DND-41 (cell line): ENCODE measurements at regions not wholly inside any gene's neighbourhood (a gene's known extent, or its start where the extent isn't known, plus 50 kb on each side); places are given as distances from the start of the nearest gene placed in this dataset.

Experiments used
- ATAC-seq: fragments of 200-7000 bp; cut with Tn5 transposase; 3 replicates; pipeline ENCODE4 v1.9.1; 2021; ENCODE audit warnings: low read depth; ENCODE audit not compliant: insufficient read depth
- DNase-seq: peaks from one replicate; pipeline ENCODE4 v3.0.0-alpha.2; 2020
- H2AFZ ChIP-seq: 2 replicates; pipeline ENCODE4 v1.6.0; 2012; ENCODE audit warnings: low read depth, low read length
- H3K27ac ChIP-seq: 2 replicates; pipeline ENCODE4 v1.5.1; 2012; ENCODE audit warnings: low read length, inconsistent platforms
- H3K27me3 ChIP-seq: fragments of 200-600 bp; sonication (generic); 2 replicates; pipeline ENCODE4 v1.6.0; 2012; ENCODE audit warnings: low read length, mild to moderate bottlenecking, inconsistent platforms; ENCODE audit not compliant: insufficient read depth, poor library complexity
- H3K36me3 ChIP-seq: 2 replicates; pipeline ENCODE4 v1.5.1; 2012; ENCODE audit warnings: low read length, inconsistent platforms; ENCODE audit not compliant: insufficient read depth
- H3K4me1 ChIP-seq: 2 replicates; pipeline ENCODE4 v1.5.1; 2012; ENCODE audit warnings: mild to moderate bottlenecking, low read length; ENCODE audit not compliant: insufficient read depth
- H3K4me2 ChIP-seq: 2 replicates; pipeline ENCODE4 v1.6.0; 2012; ENCODE audit warnings: mild to moderate bottlenecking, moderate library complexity, low read length, inconsistent platforms; ENCODE audit not compliant: insufficient read depth
- H3K4me3 ChIP-seq, 2 experiments: fragments of 200-600 bp in 1 of 2; shearing (Covaris generic) in 1 of 2; 2 replicates each; pipeline ENCODE4 v1.5.1; 2012 to 2016; ENCODE audit warnings: inconsistent platforms in 2 of 2, low read length in 2 of 2, mild to moderate bottlenecking in 2 of 2, low read depth in 1 of 2, moderate library complexity in 1 of 2
- H3K79me2 ChIP-seq: 2 replicates; pipeline ENCODE4 v1.6.0; 2012; ENCODE audit warnings: low read length, inconsistent platforms; ENCODE audit not compliant: insufficient read depth
- H3K9ac ChIP-seq: 2 replicates; pipeline ENCODE4 v1.6.0; 2012; ENCODE audit warnings: low read depth, mild to moderate bottlenecking, inconsistent platforms, low read length, moderate library complexity
- H3K9me3 ChIP-seq: 2 replicates; pipeline ENCODE4 v1.5.1; 2012; ENCODE audit warnings: low read length, moderate library complexity, mild to moderate bottlenecking, inconsistent platforms; ENCODE audit not compliant: insufficient read depth, severe bottlenecking
- H4K20me1 ChIP-seq: 2 replicates; pipeline ENCODE4 v1.6.0; 2012; ENCODE audit warnings: low read length; ENCODE audit not compliant: insufficient read depth
- CTCF ChIP-seq: IDR thresholded peaks from 2 replicates; pipeline ENCODE4 v1.5.1; 2012; ENCODE audit warnings: borderline replicate concordance, low read length, moderate library complexity, mild to moderate bottlenecking; ENCODE audit not compliant: poor library complexity, severe bottlenecking; ENCODE audit errors: extremely low read depth
- EZH2 ChIP-seq: IDR thresholded peaks from 3 replicates; pipeline ENCODE4 v1.6.1; 2012; ENCODE audit warnings: borderline replicate concordance, low read depth, mild to moderate bottlenecking, moderate library complexity, low read length, inconsistent platforms; ENCODE audit not compliant: severe bottlenecking

- Histone ChIP-seq H2AFZ (no peak overlapping the region), H3K4me1 (no peaks in the 10 kb centered on the region), H3K4me2 (no peak overlapping the region), H3K36me3 (no peaks in the 10 kb centered on the region), H3K79me2 (no peaks in the 10 kb centered on the region), H3K27me3 (peaks cover 16% of the 10 kb centered on the region), H3K9ac (no peak overlapping the region), H3K4me3 (no peak overlapping the region), H3K27ac (no peak overlapping the region), H4K20me1 (no peaks in the 10 kb centered on the region), H3K9me3 (no peaks in the 10 kb centered on the region)
- TF ChIP-seq CTCF (no peak), EZH2 (no peak)
- no peak for ATAC-seq
- no peak for DNase-seq
Observed at GRCh38 chr20:40230486-40230885, 458.6 kb downstream of the MAFB start.

- ATAC-seq: no peak
- no peak overlapping the region for H3K4me2 ChIP-seq
Observed at GRCh38 chr20:40225596-40225995, 463.4 kb downstream of the MAFB start.

GRCh38 chr20:40223810-40224209 lies 465.2 kb downstream of the MAFB start:
- Histone ChIP-seq H3K27me3 (peaks cover 3% of the 10 kb centered on the region), H3K4me2 (no peak overlapping the region), H3K36me3 (no peaks in the 10 kb centered on the region), H2AFZ (no peak overlapping the region), H3K4me1 (no peaks in the 10 kb centered on the region), H3K4me3 (no peak overlapping the region), H3K79me2 (no peaks in the 10 kb centered on the region), H3K9me3 (no peaks in the 10 kb centered on the region), H3K9ac (no peak overlapping the region), H3K27ac (no peak overlapping the region), H4K20me1 (no peaks in the 10 kb centered on the region)
- DNase-seq (no peak), ATAC-seq (no peak)
- no peak for TF ChIP-seq EZH2
- TF ChIP-seq CTCF: no peak

More at GRCh38 chr20:40225596-40225995, 463.4 kb downstream of the MAFB start:
- Histone ChIP-seq H3K4me1 (no peaks in the 10 kb centered on the region), H3K36me3 (no peaks in the 10 kb centered on the region), H3K27me3 (peaks cover 4% of the 10 kb centered on the region), H2AFZ (no peak overlapping the region), H3K9me3 (no peaks in the 10 kb centered on the region), H3K27ac (no peak overlapping the region), H3K9ac (no peak overlapping the region), H4K20me1 (no peaks in the 10 kb centered on the region), H3K4me3 (no peak overlapping the region), H3K79me2 (no peaks in the 10 kb centered on the region)
- no peak for DNase-seq
- no peak for TF ChIP-seq EZH2
- no peak for TF ChIP-seq CTCF

- DNase-seq (no peak), ATAC-seq (no peak)
- TF ChIP-seq CTCF (no peak), EZH2 (no peak)
- no peaks in the 10 kb centered on the region for H3K9me3 ChIP-seq
- H3K36me3 ChIP-seq: no peaks in the 10 kb centered on the region
- no peak overlapping the region for H3K4me2 ChIP-seq
- H3K4me3 ChIP-seq: no peak overlapping the region
- no peak overlapping the region for H3K9ac ChIP-seq
- H2AFZ ChIP-seq: no peak overlapping the region
- no peaks in the 10 kb centered on the region for H3K4me1 ChIP-seq
- H3K79me2 ChIP-seq: no peaks in the 10 kb centered on the region
- H3K27me3 ChIP-seq: peaks cover 3% of the 10 kb centered on the region
- H4K20me1 ChIP-seq: no peaks in the 10 kb centered on the region
- H3K27ac ChIP-seq: no peak overlapping the region
Observed at GRCh38 chr20:40218971-40219370, 470.1 kb downstream of the MAFB start.
